GM12873 (cell line): ENCODE measurements at regions not wholly inside any gene's neighbourhood (a gene's known extent, or its start where the extent isn't known, plus 50 kb on each side); places are given as distances from the start of the nearest gene placed in this dataset.

Experiments
- TF ChIP-seq, protein P1 (sequence below): IDR thresholded peaks from 2 replicates; pipeline ENCODE4 v1.5.1; 2012; ENCODE audit warnings: low read depth, mild to moderate bottlenecking, moderate library complexity, low read length, control low read depth; ENCODE audit not compliant: insufficient read depth; ENCODE audit errors: missing control alignments

DNA sequence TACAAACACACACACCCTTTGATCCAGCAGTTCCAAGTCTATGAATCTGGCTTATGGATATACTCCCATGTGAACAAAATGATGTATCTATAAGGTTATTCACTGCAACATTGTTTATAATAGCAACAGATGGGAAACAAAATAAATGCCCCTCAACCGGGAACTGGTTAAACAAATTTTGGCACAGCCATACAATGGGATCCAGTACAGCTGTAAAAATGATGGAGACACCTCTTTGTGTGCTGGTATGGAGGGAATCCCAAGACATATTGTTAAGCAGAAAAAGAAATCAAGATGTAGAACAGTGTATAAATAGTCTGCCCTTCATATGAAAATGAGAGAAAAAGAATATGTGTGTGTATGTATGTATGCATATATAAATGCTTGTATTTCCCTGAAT, 155.5 kb downstream of the SNX10 start:
- TF ChIP-seq, protein P1, sequence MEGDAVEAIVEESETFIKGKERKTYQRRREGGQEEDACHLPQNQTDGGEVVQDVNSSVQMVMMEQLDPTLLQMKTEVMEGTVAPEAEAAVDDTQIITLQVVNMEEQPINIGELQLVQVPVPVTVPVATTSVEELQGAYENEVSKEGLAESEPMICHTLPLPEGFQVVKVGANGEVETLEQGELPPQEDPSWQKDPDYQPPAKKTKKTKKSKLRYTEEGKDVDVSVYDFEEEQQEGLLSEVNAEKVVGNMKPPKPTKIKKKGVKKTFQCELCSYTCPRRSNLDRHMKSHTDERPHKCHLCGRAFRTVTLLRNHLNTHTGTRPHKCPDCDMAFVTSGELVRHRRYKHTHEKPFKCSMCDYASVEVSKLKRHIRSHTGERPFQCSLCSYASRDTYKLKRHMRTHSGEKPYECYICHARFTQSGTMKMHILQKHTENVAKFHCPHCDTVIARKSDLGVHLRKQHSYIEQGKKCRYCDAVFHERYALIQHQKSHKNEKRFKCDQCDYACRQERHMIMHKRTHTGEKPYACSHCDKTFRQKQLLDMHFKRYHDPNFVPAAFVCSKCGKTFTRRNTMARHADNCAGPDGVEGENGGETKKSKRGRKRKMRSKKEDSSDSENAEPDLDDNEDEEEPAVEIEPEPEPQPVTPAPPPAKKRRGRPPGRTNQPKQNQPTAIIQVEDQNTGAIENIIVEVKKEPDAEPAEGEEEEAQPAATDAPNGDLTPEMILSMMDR: no peak

DNA sequence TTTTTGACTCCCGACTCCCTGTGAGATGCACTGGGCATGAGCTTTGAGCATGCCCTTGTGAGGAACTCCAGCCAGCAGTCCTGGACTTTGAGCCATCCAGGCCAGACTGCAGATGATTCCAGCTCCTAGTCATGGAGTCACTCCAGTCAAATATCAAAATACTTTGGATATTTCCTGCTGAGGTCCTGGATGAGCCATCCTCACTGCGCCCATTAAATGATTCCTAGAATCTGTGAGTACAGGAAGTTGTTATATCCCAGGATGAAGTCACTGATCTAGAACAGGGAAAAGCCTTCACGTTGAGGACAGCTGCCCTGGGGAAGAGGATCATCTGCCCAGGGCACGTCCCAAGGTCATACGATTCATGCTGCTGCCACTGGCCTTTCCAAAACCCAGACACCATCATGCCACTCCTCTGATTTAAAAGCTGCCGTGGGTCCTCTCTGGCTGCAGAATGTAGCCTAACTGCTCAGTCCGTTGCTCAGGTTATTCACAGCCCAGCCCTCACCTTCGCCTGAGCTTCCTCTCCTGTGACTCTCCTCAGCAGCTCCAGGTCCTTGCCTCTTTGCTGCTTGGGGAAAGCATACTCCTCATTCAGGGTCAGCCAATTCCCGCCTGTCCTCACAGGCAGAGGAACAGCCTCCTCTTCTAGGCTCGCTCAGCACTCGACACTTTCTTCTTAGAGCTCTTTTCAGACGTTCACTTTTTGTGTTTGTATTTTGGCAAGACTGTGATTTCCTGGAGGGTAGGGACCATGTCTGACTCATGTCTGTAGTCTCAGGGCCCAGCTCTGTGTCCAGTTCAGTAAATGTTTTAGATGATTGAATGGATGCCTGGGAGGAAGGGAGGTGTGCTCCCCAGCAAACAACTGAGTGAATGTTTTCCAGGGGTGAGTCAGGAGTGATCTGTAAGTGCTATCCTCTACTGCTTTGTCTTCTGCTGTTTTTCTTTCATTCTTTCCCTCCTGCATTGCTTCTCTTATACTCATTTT, 157.8 kb downstream of the SNX10 start:
- TF ChIP-seq, protein P1: no peak

DNA sequence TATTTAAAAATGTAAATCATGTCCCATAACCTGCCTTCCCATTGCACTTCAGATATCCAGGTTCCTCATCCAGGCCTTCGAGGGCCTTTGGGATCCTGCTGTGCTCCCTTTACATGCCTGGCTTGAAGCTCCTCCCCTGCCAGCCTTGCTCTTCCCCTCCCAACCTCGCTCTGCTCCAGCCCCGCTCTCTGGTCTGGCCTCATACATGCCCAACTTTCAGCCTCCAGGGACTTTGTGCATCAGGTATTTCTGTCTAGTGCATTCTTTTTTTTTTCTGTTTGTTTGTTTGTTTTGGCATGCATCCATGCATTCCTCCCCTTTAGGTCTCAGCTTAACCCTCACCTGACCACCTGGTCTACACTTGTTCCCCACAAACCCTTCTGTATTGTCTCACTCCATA, 160.3 kb downstream of the SNX10 start:
- TF ChIP-seq, protein P1: no peak

DNA sequence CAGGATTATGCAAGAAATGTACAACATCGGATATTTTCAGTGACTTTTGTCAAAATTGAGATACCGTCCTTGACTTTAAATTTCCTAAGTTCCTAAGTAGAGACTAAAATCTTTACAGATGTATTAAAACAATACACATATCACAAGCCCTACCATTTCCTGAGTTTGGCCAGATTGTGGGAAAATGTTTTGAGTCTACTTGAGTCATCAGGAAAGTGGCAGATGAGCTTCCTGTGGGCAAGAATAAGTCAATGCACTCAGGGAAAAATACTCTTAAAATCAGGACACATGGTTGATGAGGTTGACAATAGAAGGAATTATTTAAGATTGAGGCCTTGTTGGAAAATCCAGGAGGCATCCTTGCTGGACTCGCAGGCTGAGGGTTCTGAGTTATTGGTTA, 162.5 kb downstream of the SNX10 start:
- TF ChIP-seq, protein P1: no peak

DNA sequence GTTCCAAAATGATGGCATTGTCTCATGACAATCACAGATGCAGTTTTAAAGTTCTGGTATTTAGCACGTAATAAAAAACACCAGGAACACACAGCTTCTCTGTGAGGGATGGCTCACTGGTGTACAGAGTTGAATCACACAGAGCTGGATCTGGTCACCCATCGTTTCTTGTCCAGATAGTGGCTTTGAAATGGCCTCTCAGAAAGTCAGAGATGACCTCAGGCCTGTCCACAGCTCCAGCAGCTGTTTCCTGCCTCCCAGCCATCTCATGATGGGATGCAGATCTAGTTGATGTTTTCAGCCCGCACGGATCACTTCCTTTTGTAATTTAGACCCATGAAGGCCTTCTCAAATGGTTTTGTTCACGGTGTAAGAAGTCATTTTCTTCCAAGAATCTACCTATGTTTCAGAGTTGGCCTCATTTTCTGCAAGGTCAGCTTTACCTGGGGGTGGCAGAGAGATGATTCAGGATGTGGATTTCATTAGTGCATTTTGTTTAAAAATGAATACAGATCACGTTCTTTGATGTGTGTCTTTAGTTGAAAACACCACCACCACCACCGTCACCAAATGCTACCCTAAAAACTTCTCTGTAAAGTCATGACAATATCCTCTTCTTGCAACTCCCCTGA, 166.2 kb downstream of the SNX10 start:
- TF ChIP-seq, protein P1: no peak

DNA sequence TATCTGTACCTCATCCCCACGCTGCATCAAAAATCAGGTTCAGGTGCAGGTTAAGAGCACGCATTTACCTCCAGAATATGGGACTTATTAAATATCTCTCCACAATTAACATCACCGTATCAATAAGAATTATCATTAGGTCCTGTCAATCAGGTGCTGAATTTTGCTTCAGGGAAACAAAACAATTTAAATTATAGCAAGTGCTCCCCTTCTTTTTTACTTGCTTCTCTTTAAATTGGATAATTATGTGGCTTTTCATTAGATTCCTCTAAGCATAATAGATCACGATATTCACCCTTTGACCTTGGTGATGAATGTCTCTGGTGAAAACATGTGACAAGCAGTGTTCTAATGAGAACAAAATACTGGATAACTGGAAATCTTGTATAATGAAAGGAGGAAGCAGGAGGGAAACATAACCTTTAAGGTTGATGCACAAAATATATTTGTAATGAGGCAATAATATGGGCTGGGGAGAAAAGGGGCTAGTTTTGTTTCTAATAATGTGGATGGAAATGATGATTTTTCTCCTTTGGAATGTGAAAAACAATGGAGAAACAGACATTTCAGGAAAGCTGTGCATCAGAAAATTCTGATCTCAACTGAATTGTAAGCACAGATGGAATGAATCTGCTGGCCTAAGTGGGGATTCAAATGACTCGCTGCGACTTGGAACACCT, 166.9 kb downstream of the SNX10 start:
- TF ChIP-seq, protein P1: no peak

DNA sequence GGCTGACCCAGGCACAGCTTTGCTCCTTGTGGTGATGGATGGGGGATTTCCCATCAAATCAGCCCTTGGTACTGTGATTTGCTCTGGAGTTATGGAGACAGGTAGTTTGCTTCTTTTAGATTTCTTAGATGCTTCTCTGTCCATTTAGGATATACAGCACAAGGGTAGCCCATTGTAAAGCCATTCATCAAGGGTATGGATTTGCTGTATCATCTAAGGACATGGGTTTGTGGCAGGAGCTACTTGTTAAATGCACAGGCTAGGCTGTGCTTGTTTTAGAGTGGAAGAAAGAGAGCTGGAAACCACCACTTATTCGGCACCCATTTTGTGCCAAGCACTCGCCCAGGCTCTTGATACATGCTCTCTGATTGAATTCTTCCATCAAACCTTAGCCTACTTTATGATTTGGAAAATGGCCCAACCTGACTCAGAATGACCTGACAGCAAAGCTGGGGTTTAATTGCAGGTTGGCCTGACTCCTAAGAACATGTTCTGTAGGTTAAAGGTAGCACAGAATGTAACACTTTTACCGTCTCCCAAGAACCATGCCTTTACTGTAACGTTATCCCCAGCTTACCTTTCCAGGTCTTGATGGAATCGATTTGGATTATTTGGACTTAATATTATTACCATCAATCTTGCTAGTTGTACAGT, 168.0 kb downstream of the SNX10 start:
- TF ChIP-seq, protein P1: no peak
